MV-4-11 (cell line): ENCODE measurements at regions not wholly inside any gene's neighbourhood (a gene's known extent, or its start where the extent isn't known, plus 50 kb on each side); places are given as distances from the start of the nearest gene placed in this dataset.
A peak's percentile ranks its signal among the peaks of the same experiment; 100 is the strongest.
"Not testable (repeated sequence)": the region's sequence is repeated elsewhere in the genome, so short reads cannot be mapped to it uniquely, and the experiment has no call there.

Experiments used
- DNase-seq: peaks from one replicate; lab custom pipeline; 2025; lab: John Stamatoyannopoulos, UW

DNA sequence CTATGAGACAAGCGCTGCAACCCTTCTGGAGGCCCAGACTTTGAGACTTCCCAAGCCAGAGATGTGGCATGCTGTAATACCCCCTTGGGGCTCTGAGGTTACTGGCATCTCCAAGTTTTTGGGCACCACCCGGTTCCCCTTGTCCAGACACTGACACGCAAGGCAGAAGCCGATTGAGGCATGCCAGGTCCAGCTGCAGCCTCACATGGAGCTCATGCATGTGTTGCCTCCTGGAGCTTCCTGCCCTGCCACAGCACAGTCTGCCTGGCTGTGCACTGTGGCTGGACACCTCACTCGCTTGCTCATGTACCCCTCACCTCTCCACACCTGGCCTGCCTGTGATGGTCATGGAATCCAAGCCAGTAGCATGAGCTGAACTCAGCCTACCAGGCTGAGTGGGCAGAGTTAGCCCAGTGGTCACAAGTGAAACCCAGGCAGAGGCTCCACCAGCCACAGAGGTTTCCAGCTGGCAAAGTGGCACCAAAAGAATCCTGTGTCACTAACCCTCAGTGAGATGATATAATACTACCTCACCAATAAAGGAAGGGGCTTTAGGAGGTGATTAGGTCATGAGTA, 789.2 kb upstream of the INTU start:
- no peak for DNase-seq

DNA sequence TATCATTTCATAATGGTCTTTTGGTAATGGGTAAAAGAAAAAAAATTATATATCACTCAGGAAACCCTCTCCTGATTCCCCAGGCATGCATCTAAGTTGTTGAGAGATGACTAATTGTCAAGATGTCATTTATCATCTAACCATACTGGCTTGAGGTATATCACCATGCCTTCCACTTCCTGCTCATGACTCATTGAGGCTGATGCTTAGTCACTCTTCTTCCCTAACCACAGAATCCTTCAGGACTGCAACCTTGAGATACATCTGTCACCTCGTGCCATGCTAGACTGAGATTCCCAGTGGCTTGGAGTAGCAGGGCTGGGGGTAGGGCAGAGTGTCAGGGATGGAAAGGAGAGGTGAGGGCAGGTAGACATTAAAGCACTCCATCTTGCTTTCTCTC, 782.5 kb upstream of the INTU start:
- DNase-seq, result peak; percentile 70

DNA sequence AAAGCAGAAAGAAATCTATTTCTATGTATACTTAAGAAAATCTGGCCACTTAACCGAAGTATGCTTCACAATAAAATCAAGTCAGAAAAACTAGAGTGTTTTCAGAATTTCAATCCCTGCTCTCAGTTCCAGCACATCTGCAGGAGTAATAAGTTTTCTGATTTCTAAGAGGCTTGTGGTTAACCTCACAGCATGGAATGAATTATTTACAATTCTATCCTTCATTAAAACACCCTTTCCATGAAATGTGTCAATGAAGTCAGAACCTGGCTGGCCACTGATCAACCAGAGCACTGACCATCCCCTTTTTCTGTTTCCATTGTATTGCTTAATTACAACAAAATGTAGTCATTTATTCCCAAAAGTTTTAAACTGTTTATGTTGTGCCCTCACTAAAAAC, 781.4 kb upstream of the INTU start:
- no peak for DNase-seq

DNA sequence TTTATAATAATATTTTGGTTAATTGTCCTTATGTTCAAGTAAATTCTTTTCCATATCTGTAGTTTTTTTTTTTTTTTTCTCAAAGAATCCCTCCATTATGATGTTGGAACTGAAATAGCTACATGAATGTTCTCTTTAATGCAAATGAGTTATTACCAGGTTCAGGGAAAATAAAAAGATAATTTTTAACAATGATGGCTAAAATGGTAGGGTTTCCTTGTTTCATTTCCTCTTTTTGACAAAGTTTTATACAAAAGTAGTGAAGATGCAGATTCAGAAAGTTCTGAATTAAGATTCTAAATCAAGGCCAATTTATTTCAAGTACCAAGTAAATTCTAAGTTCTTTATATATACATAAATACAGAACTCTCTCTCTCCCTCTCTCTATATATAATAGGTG, 779.0 kb upstream of the INTU start:
- DNase-seq, result no peak

DNA sequence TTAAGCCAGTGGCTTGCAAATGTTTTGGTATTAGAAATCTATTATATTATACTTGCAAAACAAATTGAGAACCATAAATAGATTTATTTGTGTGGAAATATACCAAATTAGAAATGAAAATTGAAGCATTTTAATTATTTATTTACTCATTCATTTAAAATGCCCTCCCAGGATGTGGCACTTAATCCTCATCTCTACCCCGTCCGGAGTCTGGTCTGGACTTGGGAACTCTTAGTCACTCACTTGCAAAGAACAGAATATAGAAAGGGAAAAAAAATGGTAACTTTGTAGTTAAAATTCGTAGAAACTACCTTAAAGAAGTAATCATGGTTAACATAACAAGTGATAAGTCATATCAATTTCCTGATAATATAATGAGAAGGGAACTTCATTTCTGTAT, 775.9 kb upstream of the INTU start:
- no peak for DNase-seq

DNA sequence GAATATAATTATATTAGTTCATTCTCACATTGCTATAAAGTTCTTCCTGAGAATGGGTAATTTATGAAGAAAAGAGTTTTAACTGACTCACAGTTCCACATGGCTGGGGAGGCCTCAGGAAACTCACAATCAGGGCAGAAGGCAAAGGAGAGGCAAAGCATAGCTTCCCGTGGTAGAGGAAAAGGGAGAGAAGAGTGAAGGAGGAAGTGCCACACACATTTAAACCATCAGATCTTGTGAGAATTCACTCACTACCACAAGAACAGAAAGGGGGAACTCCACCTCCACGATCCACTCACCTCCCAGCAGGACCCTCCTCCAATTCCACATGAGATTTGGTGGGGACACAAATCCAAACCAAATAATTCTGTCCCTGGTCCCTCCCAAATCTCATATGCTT, 773.4 kb upstream of the INTU start:
- DNase-seq, result no peak

DNA sequence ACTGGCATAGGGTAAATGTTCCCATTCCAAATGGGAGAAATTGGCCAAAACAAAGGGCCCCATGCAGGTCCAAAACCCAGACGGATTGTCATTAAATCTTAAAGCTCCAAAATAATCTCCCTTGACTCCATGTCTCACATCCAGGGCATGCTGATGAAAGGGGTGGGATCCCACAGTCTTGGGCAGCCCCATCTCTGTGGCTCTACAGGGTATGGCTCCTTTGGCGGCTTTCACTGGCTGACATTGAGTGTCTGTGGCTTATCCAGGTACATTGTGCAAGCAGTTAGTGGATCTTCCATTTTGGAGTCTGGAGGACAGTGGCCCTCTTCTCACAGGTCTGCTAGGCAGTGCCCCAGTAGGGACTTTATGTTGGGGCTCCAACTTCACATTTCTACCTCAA, 772.9 kb upstream of the INTU start:
- DNase-seq, result no peak

DNA sequence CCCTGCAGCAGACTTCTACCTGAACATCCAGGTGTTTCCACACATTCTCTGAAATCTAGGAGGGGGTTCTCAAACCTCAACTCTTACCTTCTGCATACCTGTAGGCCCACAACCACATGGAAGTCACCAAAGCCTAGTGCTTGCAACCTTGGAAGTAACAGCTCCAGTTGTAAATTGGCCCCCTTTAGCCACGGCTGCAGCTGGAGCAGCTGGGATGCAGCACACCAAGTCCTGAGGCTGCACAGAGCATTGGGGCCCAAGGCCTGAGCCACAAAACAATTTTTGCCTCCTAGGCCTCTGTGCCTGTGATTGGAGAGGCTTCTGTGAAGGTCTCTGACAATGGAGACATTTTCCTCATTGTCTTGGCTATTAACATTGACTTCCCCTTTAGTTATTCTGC, 772.4 kb upstream of the INTU start:
- no peak for DNase-seq

DNA sequence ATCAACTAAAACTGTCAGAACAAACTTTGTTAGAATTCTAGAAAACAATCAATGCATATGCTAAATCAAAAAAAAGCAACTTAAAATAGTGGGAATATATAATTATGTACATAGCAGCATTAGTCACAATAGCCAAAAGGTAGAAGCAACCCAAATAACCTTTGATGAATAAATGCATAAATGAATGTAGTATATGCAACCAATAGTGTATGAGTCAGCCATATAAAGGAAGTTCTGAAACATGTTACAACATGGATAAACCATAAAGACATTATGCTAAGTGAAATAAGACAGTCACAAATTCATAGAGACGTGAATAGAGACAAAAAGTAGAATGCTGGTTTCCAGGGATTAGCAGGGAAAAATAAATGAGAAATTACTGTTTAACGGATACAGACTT, 762.8 kb upstream of the INTU start:
- no peak for DNase-seq

DNA sequence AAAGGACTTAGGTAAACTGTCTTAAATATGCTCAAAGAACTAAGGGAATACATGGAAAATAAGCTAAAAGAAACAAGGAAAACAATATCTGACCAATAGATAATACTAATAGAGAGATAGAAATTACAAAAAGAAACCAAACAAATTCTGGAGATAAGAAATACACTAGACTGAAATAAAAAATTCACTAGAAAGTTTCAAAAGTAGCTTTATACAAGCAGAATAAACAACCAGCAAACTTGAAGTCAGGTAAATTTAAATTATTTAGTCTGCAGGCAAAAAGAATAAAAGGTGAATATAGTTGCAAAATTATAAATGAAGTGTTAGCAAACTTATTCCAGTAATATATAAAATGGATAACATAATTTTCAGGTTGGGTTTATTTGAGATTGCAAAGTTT, 760.9 kb upstream of the INTU start:
- no peak for DNase-seq

DNA sequence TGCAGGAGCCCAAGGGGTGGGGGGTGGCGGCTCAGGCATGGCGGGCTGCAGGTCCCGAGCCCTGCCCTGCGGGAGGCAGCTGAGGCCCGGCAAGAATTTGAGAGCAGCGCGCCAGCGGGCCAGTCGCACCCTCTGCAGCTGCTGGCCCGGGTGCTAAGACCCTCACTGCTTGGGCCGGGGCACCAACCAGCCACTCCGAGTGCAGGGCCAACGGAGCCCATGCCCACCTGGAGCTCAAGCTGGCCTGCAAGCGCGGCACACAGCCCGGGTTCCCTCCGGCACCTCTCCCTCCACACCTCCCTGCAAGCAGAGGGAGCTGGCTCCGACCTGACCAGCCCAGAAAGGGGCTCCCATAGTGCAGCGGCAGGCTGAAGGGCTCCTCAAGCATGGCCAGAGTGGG, 758.2 kb upstream of the INTU start:
- no peak for DNase-seq

DNA sequence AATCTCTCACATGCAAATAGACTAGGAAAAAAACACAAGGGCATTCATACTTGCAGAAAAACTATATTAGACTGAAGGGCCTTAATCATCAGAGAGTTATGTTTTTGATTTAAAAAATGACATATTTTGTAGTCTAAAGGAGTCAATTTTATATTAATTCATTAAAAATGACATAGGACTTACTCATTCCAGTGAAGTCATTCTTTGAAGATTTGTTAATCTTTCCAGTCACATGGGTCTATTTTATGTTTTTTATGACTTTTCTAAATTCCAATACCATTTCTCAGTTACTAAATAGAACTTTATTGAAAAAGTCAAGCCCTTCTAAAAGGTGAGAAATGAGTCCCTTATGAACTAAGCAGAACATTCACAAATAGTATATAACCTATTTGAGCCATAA, 743.8 kb upstream of the INTU start:
- no peak for DNase-seq

DNA sequence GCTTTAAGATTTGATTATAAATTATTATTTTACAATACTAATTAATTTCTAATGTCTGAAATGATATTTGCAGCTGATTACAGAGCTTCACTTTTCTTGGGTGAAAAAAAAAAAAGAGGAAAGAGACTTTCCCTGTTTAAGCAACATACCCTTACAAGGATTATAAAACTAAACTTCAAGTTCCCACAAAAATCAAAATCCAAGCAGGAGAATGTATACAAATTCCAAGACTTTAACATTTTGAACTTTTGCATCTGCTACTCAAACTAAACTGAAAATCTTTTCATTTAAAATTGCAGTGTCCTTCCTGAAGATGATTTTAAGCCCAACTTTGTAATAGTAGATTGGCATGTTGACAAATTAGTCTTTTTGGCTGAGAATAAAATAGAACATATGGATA, 742.4 kb upstream of the INTU start:
- DNase-seq, result no peak

DNA sequence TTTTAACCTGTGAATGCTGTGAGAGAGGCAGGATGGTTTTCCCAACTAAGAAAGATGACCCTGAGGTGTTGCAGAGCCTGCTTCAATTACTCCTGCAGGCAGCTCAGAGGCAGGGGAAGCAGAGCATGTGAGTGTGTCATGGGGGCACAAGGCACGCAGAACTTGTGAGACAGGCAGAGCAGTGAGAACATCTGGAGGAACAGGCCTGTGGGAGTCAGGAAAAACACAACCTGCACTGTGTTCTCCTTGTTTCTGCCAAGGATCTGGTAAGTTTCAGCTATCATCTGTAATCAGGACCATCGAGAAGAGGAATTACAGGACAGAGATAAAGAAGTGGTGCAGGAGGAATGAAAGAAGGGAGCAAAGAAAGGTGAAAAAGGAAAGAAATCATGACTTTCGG, 741.8 kb upstream of the INTU start:
- no peak for DNase-seq

DNA sequence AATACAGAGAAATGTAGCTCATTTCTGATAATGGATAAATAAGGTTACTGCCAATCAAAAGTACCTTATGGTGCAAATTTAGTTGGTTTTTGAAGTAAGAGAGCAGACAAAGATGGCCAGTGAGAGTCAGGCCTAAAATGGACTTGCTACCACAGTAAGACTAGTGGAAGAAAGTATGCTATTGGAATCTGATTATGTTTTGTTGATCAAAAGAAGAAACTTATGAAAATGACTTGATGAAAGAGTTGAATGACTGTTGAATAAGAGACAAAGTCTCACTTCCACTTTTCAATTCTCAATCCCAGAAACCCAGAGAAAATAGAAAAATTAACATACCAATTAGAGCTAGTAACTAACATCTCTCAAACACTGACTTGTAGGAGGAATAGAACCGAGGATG, 737.8 kb upstream of the INTU start:
- DNase-seq, result no peak

DNA sequence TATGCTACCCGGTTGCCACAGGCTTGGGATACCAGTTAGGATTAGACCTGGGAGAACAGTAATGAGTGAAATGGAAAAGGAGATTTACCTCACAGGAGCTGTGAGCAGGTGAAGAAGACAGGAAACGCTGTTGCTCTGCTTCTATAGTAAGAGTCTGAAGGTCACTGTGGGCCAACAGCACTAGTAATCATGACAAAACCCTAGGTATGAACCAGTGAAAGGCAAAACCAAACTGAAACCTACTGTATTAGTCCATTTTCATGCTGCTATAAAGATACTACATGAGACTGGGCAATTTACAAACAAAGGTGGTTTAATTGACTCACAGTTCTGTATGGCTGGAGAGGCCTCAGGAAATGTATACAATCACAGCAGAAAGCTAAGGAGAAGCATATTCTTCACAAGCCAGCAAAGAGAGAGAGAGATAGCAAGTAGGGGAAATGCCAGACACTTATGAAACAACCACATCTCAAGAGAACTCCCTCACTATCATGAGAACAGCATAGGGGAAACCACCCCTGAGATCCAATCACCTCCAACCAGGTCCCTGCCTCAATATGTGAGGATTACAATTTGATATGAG, 736.7 kb upstream of the INTU start:
- no peak for DNase-seq

DNA sequence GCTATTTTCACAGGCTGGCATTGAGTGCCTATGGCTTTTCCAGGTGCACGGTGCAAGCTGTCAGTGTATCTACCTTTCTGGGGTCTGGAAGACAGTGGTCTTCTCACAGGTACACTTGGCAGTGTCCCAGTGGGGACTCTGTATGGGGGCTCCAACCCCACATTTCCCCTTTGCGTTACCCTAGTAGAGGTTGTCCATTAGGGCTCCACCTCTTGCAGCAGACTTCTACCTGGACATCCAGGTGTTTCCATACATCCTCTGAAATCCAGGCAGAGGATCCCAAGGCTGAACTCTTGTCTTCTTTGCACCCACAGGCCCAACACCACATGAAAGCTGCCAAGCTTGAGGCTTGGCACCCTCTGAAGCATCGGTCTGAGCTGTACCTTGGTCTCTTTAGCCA, 735.7 kb upstream of the INTU start:
- no peak for DNase-seq

DNA sequence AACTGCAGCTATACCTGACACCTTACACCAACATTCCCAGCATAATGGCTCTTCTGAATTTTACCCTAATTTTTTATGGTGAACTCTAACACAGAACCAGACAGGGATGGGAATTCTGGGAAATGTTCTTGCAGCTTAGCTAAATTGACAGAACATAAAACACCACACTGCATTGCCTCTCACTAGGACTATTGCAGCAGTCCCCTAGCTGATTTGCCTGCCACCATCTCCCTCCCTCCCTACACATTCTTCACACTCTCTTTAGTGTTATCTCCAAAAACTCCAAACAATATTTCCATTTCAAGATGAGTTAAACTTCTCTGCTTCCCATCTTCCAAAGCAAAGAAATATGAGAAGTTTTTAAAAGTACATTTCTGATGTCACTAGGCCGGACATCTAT, 733.9 kb upstream of the INTU start:
- DNase-seq, result no peak

DNA sequence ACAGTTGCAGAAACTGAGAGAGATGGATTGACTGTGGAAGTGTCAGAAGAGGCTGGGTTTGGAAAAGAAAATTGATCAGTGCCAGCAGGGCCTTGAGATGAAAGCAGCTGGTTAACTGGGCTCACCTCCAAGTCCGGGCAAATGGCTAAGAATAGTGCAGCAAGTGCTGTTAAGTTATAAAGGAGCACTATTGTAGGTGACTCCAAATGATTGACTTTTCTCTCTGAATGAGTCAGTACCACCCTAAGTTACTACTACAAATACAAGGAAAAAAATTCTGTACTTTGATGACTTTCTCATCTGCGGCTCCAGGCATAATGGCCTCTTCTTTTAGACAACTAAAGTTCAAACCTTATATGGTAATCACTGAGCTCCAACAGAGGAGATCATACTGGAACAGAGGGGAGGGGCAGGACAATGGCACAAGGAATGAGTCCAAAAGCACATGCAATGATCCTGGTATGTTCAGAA, 733.4 kb upstream of the INTU start:
- no peak for DNase-seq

DNA sequence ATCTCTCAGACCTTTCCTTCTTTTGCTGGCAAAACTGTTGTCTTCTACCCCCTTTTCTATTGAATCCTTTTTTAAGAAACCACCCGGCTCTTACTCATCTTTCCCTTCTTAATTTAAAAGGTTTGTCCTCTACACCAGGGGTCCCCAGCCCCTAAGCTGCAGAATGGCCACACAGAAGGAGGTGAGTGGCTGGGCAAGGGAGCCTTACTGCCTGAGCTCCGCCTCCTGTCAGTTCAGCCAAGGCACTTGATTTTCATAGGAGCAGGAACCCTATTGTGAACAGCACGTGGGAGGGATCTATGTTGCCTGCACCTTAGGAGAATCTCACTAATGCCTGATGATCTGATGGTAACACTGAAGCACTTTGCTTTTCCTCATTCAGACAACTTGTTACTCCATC, 726.3 kb upstream of the INTU start:
- no peak for DNase-seq

DNA sequence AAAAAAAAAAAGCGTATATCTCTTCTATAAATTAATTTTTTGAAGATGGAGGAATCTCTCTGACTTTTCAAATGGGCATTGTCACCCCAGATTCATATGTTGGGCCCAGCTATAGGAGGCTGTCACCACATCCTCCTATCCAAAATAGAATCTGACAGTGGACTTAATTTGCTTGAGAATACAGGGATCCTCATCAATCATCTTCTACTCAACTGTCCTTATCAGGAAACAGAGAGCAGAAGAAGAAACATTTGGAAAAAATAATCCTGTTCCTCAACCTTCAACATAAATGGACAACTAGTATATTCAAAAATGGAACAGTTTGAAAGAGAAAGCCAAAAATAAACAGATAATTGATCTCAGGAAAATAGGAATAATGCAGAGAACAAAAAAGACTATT, 725.4 kb upstream of the INTU start:
- DNase-seq, result no peak

DNA sequence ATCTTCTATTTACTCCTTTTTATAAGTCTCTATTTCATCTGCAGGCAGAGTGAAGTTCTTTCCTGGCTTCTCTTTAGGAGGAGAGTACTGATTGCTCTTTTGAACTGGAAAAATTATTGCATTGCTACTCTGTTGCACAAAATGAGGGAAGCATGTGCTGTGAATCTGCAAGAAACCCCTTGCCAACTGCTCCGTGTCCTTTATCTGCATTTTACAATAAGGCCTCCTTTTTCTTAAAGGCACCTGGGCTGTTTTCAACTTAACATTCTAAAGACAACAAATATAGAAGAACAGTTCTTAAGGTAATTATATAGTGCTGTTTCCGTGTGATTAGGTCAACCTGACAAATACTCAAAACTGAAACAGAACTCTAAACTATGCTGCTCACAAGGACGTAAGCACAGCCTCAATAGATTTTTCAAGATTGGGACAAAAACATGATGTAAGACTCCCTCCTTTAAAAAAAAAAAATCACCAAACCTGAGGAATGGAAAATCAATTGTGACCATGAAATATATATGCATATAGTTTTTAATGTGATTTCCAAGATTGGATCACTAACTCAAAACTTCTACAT, 716.6 kb upstream of the INTU start:
- no peak for DNase-seq

DNA sequence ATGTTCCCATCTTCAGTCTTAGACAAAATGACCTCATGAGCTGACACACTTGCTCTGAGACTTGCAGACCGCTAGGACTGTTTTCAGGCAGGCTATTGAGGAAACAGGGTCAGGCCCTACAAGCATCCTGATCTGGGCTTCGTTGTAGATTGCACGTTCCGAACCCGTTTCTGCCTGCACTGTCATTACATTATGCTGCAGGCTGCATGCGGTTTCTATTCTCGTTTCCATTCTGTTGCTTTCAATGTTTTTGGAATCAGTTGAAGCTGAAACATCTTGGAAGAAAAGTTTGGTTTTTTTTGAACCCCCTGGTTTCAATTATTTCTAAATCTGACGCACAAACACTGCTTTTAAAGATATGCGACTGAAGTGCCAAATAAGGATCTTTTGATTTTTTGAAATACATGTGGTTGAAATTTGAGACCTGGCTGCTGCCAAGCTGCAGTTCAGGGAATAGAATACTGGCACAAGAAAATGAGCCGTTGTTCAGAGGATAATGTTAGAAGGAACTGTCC, 716.1 kb upstream of the INTU start:
- DNase-seq, result no peak

DNA sequence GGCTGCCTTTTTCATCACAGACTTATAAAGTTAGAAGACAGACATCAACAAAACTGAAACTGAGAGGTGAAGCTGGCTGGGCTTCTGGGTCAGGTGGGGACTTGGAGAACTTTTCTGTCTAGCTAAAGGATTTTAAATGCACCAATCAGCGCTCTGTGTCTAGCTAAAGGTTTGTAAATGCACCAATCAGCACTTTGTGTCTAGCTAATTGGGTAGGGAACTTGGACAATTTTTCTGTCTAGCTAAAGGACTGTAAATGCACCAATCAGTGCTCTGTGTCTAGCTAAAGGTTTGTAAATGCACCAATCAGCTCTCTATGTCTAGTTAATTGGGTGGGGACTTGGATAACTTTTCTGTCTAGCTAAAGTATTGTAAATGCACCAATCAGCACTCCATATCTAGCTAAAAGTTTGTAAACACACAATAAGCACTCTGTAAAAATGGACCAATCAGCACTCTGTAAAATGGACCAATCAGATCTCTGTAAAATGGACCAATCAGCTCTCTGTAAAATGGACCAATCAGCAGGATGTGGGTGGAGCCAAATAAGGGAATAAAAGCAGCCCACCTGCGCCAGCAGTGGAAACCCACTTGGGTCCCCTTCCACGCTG, 710.3 kb upstream of the INTU start:
- DNase-seq, result not testable (repeated sequence)
